ENCODE measurements at regions not wholly inside any gene's neighbourhood (a gene's known extent, or its start where the extent isn't known, plus 50 kb on each side); places are given as distances from the start of the nearest gene placed in this dataset.
A peak's percentile ranks its signal among the peaks of the same experiment; 100 is the strongest.

DNA sequence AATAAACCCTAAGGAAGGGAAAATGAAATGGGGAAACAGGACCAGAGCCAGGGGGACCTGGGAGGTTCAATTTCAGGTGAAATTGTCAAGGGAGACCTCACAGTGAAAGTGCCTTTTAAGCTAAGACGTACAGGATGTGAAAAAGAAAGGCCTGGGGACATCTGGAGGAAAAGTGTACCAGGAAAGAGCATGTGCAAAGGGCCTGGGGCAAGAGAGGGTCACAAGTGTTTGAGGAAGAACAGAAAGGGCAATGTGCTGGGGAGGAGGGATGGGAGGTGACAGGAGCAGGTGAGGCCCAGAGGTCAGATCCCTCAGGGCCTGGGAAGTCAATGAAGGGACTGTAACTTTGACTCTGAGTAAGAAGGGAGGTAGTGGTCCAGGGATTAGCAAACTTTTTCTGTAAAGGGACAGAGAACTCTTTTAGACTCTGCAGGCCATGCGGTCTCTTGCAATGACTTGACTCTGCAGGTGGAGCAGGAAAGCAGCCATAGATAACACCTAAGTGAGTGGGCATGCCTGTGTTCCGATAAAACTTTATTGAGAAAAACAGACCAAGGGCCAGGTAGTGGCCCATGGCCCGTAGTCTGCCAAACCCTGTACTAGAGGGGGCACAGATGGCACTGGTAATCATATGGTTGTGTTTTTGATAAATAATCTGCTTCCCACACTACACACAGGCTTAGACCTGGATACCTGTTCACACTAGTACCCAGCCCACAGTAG lies 93.8 kb downstream of the LITAF start:
- ChIA-PET CTCF (no interaction called here), POLR2A (no interaction called here)
- Histone ChIP-seq H3K4me3 (ENCODE audit: control insufficient read depth in 1 of 2, extremely low read depth in 1 of 2, low read length in 1 of 2) (no peak overlapping the region), H3K27ac (ENCODE audit: low read length) (no peak overlapping the region), H3K9me3 (no peaks in the 10 kb centered on the region), H3K36me3 (ENCODE audit: control insufficient read depth in 2 of 2, extremely low read depth in 1 of 2, insufficient read depth in 1 of 2, low read length in 1 of 2) (no peaks in the 10 kb centered on the region), H3K27me3 (replicated peaks in 1 of 2; ENCODE audit: control insufficient read depth in 2 of 2, extremely low read depth in 1 of 2, insufficient read depth in 2 of 2, low read length in 1 of 2) (no peaks in the 10 kb centered on the region), H3K4me1 (ENCODE audit: control insufficient read depth in 1 of 2, extremely low read depth in 1 of 2, insufficient read depth in 2 of 2, low read length in 2 of 2) (peaks cover 9 to 18% of the 10 kb centered on the region in 2 experiments)
- no peak for DNase-seq
- Mint-ChIP-seq H3K4me3 (no peak overlapping the region), H3K9me3 (peaks cover 2 to 13% (median 4%) of the 10 kb centered on the region in 3 donors), H3K36me3 (peaks cover 22% of the 10 kb centered on the region), H3K27ac (no peak overlapping the region), H3K27me3 (no peaks in the 10 kb centered on the region), H3K4me1 (peaks cover 22 to 28% (median 27%) of the 10 kb centered on the region in 3 donors)
- no peak for ATAC-seq (replicated peaks in 1 of 4)
- 87% methylated on average over 3 of the region's 4 CpGs for WGBS (ENCODE audit: insufficient coverage)

DNA sequence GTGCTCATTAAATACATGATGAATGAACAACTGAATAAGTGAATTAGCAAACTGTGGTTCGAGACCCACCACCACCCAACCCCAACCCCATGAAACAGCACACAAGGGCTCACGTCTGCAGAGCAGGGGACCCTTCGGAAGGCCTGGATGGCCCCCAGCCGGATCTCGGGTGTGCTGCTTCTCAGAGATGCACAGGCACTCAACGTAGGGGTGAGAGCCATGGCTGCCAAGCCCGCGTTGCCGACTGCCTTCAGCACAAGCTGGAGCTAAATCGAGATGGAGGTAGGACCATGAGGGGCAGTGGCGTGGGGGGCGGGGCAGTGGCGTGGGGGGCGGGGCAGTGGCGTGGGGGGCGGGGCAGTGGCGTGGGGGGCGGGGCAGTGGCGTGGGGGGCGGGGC lies 93.2 kb downstream of the LITAF start:
- H3K27me3 ChIP-seq (replicated peaks in 1 of 2; ENCODE audit: control insufficient read depth in 2 of 2, extremely low read depth in 1 of 2, insufficient read depth in 2 of 2, low read length in 1 of 2): no peaks in the 10 kb centered on the region
- no peak overlapping the region for H3K4me3 ChIP-seq (ENCODE audit: control insufficient read depth in 1 of 2, extremely low read depth in 1 of 2, low read length in 1 of 2)
- DNase-seq (peak in 2 of 35 experiments; percentile 12 to 17), ATAC-seq (replicated peaks in 1 of 4) (no peak)
- Mint-ChIP-seq H3K36me3 (peaks cover 17% of the 10 kb centered on the region), H3K4me3 (no peak overlapping the region), H3K4me1 (peaks cover 23 to 31% (median 30%) of the 10 kb centered on the region in 3 donors), H3K27me3 (no peaks in the 10 kb centered on the region), H3K9me3 (peaks cover 2 to 13% (median 4%) of the 10 kb centered on the region in 3 donors), H3K27ac (no peak overlapping the region)
- CTCF ChIA-PET: no interaction called here
- 100% methylated on average over 4 of the region's 20 CpGs for WGBS (ENCODE audit: insufficient coverage)
- POLR2A ChIA-PET: no interaction called here
- H3K9me3 ChIP-seq: no peaks in the 10 kb centered on the region
- H3K27ac ChIP-seq (ENCODE audit: low read length): no peak overlapping the region
- H3K36me3 ChIP-seq (ENCODE audit: control insufficient read depth in 2 of 2, extremely low read depth in 1 of 2, insufficient read depth in 1 of 2, low read length in 1 of 2): no peaks in the 10 kb centered on the region
- H3K4me1 ChIP-seq (ENCODE audit: control insufficient read depth in 1 of 2, extremely low read depth in 1 of 2, insufficient read depth in 2 of 2, low read length in 2 of 2): peaks cover 13 to 20% of the 10 kb centered on the region in 2 experiments

DNA sequence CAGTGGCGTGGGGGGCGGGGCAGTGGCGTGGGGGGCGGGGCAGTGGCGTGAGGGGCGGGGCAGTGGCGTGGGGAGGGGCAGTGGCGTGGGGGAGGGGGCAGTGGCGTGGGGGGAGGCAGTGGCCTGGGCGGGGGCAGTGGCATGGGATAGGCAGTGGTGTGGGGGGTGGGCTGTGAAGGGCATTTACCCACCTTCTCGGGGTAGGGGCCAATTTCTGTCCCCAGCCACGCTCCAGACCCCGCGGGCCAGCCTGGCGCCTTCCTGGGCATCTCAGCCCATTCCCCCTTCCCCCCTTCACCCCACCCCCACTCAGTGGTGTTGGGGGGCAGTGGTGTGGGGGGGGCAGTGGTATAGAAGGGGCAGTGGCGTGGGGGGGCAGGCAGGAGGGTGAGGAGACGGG lies 92.7 kb downstream of the LITAF start:
- no peak for DNase-seq
- Histone ChIP-seq H3K27ac (ENCODE audit: low read length) (no peak overlapping the region), H3K27me3 (replicated peaks in 1 of 2; ENCODE audit: control insufficient read depth in 2 of 2, extremely low read depth in 1 of 2, insufficient read depth in 2 of 2, low read length in 1 of 2) (no peaks in the 10 kb centered on the region), H3K36me3 (ENCODE audit: control insufficient read depth in 2 of 2, extremely low read depth in 1 of 2, insufficient read depth in 1 of 2, low read length in 1 of 2) (no peaks in the 10 kb centered on the region), H3K4me3 (ENCODE audit: control insufficient read depth in 1 of 2, extremely low read depth in 1 of 2, low read length in 1 of 2) (no peak overlapping the region), H3K4me1 (ENCODE audit: control insufficient read depth in 1 of 2, extremely low read depth in 1 of 2, insufficient read depth in 2 of 2, low read length in 2 of 2) (peaks cover 16 to 22% of the 10 kb centered on the region in 2 experiments), H3K9me3 (no peaks in the 10 kb centered on the region)
- H3K9me3 Mint-ChIP-seq: peaks cover 2 to 13% (median 4%) of the 10 kb centered on the region in 3 donors
- CTCF ChIA-PET: no interaction called here
- H3K4me1 Mint-ChIP-seq: peaks cover 26 to 36% (median 33%) of the 10 kb centered on the region in 3 donors
- H3K4me3 Mint-ChIP-seq: no peak overlapping the region
- peak in 1 of 4 experiments; percentile 39 for ATAC-seq (replicated peaks in 1 of 4)
- H3K36me3 Mint-ChIP-seq: peaks cover 17% of the 10 kb centered on the region
- H3K27me3 Mint-ChIP-seq: no peaks in the 10 kb centered on the region
- 40% methylated on average over 1 of the region's 17 CpGs for WGBS (ENCODE audit: insufficient coverage)
- POLR2A ChIA-PET: interaction anchor here in 1 of 2 donors (0.6 kb wide), 1 partner anchor 283 kb away, joined by 4 read pairs; no protein-coding TSS in a partner anchor
- H3K27ac Mint-ChIP-seq: no peak overlapping the region

DNA sequence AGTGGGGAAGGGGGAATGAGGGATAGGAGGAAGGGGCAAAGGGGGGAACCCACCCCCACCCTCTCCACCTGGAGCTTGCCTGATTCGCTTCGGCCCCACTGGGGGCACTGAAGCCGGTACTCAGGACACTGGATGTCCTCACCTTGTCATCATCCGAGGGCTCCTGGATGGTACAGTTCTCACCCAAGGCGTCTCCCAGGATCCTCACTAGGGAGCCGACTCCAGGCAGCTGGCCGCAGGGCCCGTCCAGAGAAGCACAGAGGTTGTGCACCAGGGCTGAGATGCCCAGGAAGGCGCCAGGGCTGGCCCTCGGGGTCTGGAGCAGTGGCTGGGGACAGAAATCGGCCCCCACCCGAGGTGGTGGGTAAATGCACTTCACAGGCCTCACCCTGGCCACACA lies 92.3 kb downstream of the LITAF start:
- H3K4me3 ChIP-seq (ENCODE audit: control insufficient read depth in 1 of 2, extremely low read depth in 1 of 2, low read length in 1 of 2): no peak overlapping the region
- peaks cover 0 to 2% of the 10 kb centered on the region in 2 experiments for H3K27me3 ChIP-seq (replicated peaks in 1 of 2; ENCODE audit: control insufficient read depth in 2 of 2, extremely low read depth in 1 of 2, insufficient read depth in 2 of 2, low read length in 1 of 2)
- no peaks in the 10 kb centered on the region for H3K9me3 ChIP-seq
- Mint-ChIP-seq H3K27me3 (no peaks in the 10 kb centered on the region), H3K27ac (no peak overlapping the region), H3K36me3 (peaks cover 17% of the 10 kb centered on the region), H3K4me3 (no peak overlapping the region), H3K9me3 (peaks cover 2 to 13% (median 4%) of the 10 kb centered on the region in 3 donors), H3K4me1 (peaks cover 26 to 36% (median 33%) of the 10 kb centered on the region in 3 donors)
- ChIA-PET CTCF (no interaction called here), POLR2A (interaction anchor here (0.6 to 0.7 kb wide), 2 partner anchors 93 to 283 kb away, joined by 4 to 10 read pairs; no protein-coding TSS in a partner anchor)
- peaks cover 16 to 22% of the 10 kb centered on the region in 2 experiments for H3K4me1 ChIP-seq (ENCODE audit: control insufficient read depth in 1 of 2, extremely low read depth in 1 of 2, insufficient read depth in 2 of 2, low read length in 2 of 2)
- no peaks in the 10 kb centered on the region for H3K36me3 ChIP-seq (ENCODE audit: control insufficient read depth in 2 of 2, extremely low read depth in 1 of 2, insufficient read depth in 1 of 2, low read length in 1 of 2)
- 90% methylated on average over 10 of the region's 12 CpGs for WGBS (ENCODE audit: insufficient coverage)
- H3K27ac ChIP-seq (ENCODE audit: low read length): no peak overlapping the region
- ATAC-seq (replicated peaks in 1 of 4) (peak in 1 of 4 experiments; percentile 10), DNase-seq (no peak)

DNA sequence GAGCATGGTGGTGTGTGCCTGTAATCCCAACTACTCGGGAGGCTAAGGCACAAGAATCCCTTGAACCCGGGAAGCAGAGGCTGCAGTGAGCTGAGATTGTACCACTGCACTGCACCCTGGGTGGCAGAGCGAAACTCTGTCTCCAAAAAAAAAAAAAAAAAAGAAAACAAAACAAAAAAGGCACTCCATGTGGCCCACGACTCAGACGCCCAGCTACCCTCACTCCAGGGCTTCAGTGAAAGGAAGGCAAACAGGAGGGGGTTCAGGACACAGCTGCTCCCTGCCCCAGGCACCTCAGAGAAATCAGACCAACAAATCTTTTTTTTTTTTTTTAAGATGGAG lies 91.7 kb downstream of the LITAF start:
- WGBS (ENCODE audit: insufficient coverage): 83% methylated on average over 2 of the region's 5 CpGs
- Histone ChIP-seq H3K4me3 (ENCODE audit: control insufficient read depth in 1 of 2, extremely low read depth in 1 of 2, low read length in 1 of 2) (no peak overlapping the region), H3K36me3 (ENCODE audit: control insufficient read depth in 2 of 2, extremely low read depth in 1 of 2, insufficient read depth in 1 of 2, low read length in 1 of 2) (no peaks in the 10 kb centered on the region), H3K4me1 (ENCODE audit: control insufficient read depth in 1 of 2, extremely low read depth in 1 of 2, insufficient read depth in 2 of 2, low read length in 2 of 2) (peaks cover 16 to 22% of the 10 kb centered on the region in 2 experiments), H3K27ac (ENCODE audit: low read length) (no peak overlapping the region), H3K9me3 (no peaks in the 10 kb centered on the region), H3K27me3 (replicated peaks in 1 of 2; ENCODE audit: control insufficient read depth in 2 of 2, extremely low read depth in 1 of 2, insufficient read depth in 2 of 2, low read length in 1 of 2) (peaks cover 0 to 2% of the 10 kb centered on the region in 2 experiments)
- H3K36me3 Mint-ChIP-seq: peaks cover 13% of the 10 kb centered on the region
- no peak overlapping the region for H3K4me3 Mint-ChIP-seq
- H3K27ac Mint-ChIP-seq: no peak overlapping the region
- CTCF ChIA-PET: no interaction called here
- DNase-seq: no peak
- POLR2A ChIA-PET: interaction anchor here (0.6 to 0.7 kb wide), 3 partner anchors 57 to 136 kb away, joined by 4 to 10 read pairs (median 4); no protein-coding TSS in a partner anchor
- peaks cover 2 to 10% (median 4%) of the 10 kb centered on the region in 3 donors for H3K9me3 Mint-ChIP-seq
- peak in 1 of 4 experiments; percentile 19 for ATAC-seq (replicated peaks in 1 of 4)
- peaks cover 27 to 36% (median 33%) of the 10 kb centered on the region in 3 donors for H3K4me1 Mint-ChIP-seq
- no peaks in the 10 kb centered on the region for H3K27me3 Mint-ChIP-seq

Measured in T-cell (primary cell).